IPS-NIHi7 (cell line): ENCODE measurements at regions not wholly inside any gene's neighbourhood (a gene's known extent, or its start where the extent isn't known, plus 50 kb on each side); places are given as distances from the start of the nearest gene placed in this dataset.

Source experiments
- DNase-seq: peaks from one replicate; pipeline ENCODE4 v3.0.0; 2012; ENCODE audit warnings: mixed read lengths; ENCODE audit errors: extremely low spot score

GRCh38 chr9:104027295-104027694 lies 66.8 kb upstream of the SMC2 start:
- no peak for DNase-seq

- DNase-seq, result no peak
These were observed 65.3 kb upstream of the SMC2 start for GRCh38 chr9:104028827-104029226.
